ENCODE measurements at regions not wholly inside any gene's neighbourhood (a gene's known extent, or its start where the extent isn't known, plus 50 kb on each side); places are given as distances from the start of the nearest gene placed in this dataset.

- TF ChIP-seq CTCF (IDR thresholded peaks at IDR 0.05; ENCODE audit: low read length, missing control alignments) = no peak
- H3K4me3 ChIP-seq (replicated peaks; ENCODE audit: low read depth, low read length) = no peak overlapping the region
- DNase-seq (ENCODE audit: low read depth) = no peak
Observed at GRCh38 chr12:28883406-28883997, 265.6 kb upstream of the FAR2 start.

GRCh38 chr12:28884904-28885679, 264.0 kb upstream of the FAR2 start:
- TF ChIP-seq CTCF (IDR thresholded peaks at IDR 0.05; ENCODE audit: low read length, missing control alignments) = no peak
- no peak overlapping the region for H3K4me3 ChIP-seq (replicated peaks; ENCODE audit: low read depth, low read length)
- no peak for DNase-seq (ENCODE audit: low read depth)

GRCh38 chr12:28885928-28886327, 263.1 kb upstream of the FAR2 start:
- DNase-seq (ENCODE audit: low read depth) = no peak
- TF ChIP-seq CTCF (IDR thresholded peaks at IDR 0.05; ENCODE audit: low read length, missing control alignments) = no peak
- H3K4me3 ChIP-seq (replicated peaks; ENCODE audit: low read depth, low read length) = no peak overlapping the region

- no peak overlapping the region for H3K4me3 ChIP-seq (replicated peaks; ENCODE audit: low read depth, low read length)
- no peak for DNase-seq (ENCODE audit: low read depth)
- no peak for TF ChIP-seq CTCF (IDR thresholded peaks at IDR 0.05; ENCODE audit: low read length, missing control alignments)
Observed at GRCh38 chr12:28887461-28887990, 261.6 kb upstream of the FAR2 start.

- no peak for TF ChIP-seq CTCF (IDR thresholded peaks at IDR 0.05; ENCODE audit: low read length, missing control alignments)
- no peak for DNase-seq (ENCODE audit: low read depth)
- H3K4me3 ChIP-seq (replicated peaks; ENCODE audit: low read depth, low read length) = no peak overlapping the region
Observed at GRCh38 chr12:28890664-28891063, 258.4 kb upstream of the FAR2 start.

- no peak for TF ChIP-seq CTCF (IDR thresholded peaks at IDR 0.05; ENCODE audit: low read length, missing control alignments)
- H3K4me3 ChIP-seq (replicated peaks; ENCODE audit: low read depth, low read length) = no peak overlapping the region
- no peak for DNase-seq (ENCODE audit: low read depth)
Observed at GRCh38 chr12:28891126-28891525, 258.0 kb upstream of the FAR2 start.

All from fibroblast of pulmonary artery (primary cell).